Cardiac septum (tissue), 1 donor: ENCODE measurements at regions not wholly inside any gene's neighbourhood (a gene's known extent, or its start where the extent isn't known, plus 50 kb on each side); places are given as distances from the start of the nearest gene placed in this dataset.
A peak's percentile ranks its signal among the peaks of the same experiment; 100 is the strongest.

Experiments
- DNase-seq: peaks from one replicate; pipeline ENCODE4 v3.0.0-alpha.2; 2020; ENCODE audit warnings: low spot score
- intact Hi-C: fragments of 100-400 bp; cut with DNase I; formaldehyde crosslinking; loops from one replicate; pipeline ENCODE4 v1.14.0; 2022
- donor health status: DM: no; HTN: no; CAD: no.

DNA sequence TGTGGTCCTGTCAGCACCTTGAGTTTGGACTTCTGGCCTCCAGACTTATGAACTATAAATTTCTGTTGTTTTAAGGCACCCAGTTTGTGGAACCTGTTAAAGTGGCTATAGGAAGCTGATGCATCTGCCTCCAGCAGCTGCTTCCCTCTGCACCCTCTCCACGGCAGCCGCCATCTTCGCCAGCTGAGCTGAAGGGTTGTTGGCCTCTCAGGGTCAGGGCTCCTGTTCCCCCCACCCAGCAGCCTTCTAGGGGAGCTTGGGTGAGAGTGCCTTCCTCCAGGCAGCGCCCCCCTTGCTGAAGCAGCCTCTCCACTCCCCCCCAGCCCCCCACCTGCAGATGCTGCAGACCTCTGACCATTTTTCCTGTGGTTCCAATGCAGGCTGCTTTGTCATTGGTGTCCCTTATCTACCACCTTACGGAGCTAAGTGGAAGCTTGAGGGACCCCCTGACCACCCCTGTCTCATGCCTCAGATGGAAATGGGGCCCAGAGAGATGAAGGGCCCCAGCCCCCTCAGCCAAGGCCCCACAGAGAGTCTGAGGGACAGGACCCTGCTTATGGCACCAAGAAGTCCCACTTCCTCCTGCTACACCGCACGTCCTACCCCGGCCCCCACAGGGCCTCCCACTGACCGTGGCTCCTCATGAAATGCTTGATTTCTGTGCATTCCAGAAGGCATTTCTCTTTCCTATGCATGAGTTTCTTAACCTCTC, 61.4 kb upstream of the TLE3 start:
- peak; percentile 61 for DNase-seq
- intact Hi-C loops, result loop anchor here (5.0 kb wide), 1 partner anchor 47 kb away; no protein-coding TSS in a partner anchor

DNA sequence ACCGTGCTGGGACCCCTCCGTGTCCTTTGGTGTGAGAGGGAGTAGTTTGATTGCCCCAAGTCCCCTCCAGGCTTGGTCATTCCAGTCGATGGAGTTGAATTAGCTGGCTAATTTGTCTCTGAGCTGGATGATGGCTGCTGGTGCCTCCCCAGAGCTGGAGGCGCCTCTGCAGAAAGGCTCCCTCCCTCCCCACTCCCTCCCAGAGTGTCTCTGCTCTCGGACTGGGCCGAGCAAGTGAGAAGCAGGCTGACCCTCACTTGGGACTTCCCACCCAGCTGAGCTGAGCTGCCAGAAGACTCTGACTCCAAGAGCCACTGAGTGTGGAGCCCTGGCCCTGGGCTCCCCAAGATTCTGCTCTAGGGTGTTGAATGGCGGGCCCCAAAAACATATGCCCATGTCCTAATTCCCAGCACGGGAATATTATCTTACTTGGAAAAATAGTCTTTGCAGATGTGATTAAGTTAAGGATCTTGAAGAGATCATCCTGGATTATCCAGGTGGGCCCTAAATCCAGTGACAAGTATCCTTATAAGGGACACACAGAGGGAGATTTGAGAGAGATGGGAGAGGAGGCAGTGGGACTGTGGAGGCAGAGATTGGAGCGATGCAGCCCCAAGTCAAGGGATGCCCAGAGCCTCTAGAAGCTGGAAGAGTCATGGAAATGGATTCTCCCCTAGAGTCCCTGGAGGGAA, 60.7 kb upstream of the TLE3 start:
- peak; percentile 55 for DNase-seq
- intact Hi-C loops, result loop anchor here (5.0 kb wide), 1 partner anchor 46 kb away; no protein-coding TSS in a partner anchor

DNA sequence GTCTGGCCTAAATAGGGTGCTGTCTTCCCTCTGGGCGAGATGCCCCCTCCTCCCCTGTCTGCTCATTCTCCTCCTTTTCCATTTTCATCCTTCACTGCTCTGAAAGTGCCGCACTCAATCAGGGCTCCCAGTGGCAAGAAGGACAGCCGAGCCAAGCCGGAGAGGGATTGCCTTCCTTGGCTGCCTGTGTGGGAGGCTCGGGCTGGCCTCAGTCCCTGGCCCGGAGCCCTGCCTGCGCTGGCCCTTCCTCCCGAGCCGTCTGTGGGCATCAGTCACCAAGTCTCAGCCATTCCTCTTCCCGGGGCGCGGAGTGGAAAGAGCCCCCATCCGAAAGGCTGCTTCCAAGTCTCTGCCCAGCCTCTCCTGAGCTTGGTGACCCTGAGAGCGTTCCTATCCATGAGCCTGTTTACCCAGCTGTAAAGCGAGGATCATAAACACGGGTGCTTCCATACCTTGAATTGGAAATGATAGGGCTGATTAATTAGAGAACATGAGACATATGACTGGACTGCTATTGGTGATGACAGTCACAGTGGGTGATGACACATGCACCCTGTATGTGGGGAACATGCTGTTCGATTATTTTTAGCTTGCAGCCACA, 59.1 kb upstream of the TLE3 start:
- intact Hi-C loops, result loop anchor here (5.0 kb wide), 1 partner anchor 44 kb away; no protein-coding TSS in a partner anchor
- peak; percentile 77 for DNase-seq

DNA sequence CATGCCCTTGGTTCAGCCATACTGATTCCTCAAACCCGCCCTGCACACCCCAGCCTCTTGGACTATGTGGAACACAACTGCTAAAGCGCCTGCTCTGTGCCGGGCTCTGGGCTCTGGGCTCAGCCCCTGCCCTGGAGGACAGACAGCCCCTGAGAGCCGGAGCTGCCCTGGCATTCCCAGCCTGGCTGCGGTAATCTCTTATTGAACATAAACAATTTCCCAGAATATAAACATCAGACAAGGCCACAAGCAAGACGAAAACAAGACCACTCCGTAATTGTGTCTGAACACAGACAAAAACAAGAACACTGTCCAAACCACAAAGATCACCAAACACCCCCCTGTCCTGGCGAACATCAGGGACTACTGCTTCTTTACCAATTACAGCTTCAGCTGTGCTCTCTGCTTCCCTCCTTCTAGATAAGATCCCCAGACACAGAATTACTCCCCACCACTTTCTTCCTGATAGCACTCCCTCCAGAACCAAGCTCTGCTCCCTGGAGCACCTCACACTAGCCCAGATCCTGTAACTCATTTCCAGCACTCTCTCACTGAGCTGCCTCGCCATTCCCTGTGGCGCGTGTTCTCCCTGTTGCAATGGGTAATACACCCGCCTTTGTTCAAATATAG, 57.1 kb upstream of the TLE3 start:
- intact Hi-C loops, result loop anchor here (5.0 kb wide), 1 partner anchor 43 kb away; no protein-coding TSS in a partner anchor
- peak; percentile 75 for DNase-seq

DNA sequence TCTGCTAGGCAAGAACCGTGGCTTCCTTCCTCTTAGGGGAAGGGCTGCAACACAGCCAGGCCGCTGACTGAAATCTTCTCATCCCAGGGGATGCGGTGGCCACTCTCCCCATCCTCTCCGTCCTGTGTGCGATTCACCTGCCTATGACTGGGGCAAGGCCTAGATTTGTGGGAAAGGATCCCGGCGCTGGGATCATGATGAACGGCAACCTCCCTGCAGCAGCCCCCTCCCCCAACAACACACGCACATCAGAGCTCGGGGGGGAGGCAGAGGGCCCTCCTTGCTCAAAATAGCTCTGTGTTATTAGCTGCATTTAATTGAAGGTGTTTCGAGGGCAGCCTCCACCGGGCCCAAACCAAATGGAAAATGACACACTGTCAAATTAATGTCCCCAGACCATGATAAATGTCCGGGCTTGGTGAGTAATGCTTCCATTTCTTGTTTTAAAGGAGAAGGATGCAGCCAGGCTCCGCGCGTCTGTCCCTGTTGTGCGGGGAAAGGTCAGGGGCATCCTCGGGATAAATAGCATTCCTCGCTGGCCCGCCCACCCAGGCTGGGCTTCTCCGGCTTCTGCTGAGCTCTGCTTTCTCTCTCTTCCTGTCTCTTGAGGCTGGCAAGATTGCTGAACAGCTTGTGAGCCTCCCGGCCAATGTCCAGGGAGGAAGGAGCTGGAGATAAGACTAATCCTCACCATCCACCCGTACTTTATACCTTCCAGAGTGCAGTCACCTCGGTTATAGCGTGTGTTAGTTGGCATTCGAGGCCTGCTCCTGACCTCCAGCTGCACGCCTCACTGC, 56.4 kb upstream of the TLE3 start:
- intact Hi-C loops, result no loop called here
- peak; percentile 78 for DNase-seq

DNA sequence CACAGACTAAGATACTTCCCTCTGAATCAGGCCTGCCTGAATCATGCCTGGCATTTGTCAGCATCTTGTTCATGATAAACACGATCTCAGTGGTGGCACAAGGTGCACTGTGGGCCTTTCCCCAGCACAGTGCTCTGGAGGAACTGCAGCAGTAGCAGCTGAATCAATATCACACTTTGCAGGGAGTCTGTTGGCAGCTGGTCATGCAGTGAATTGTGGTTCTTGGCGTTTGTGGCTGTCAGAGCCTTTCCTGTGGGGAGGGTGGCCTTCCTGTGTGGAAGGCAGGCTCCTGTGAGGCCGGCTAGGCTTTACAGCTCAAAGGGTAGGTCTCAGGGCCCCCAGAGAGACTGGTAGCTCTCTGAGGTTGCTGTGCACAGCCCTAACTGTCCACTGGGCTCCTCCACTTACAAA, 54.4 kb upstream of the TLE3 start:
- intact Hi-C loops, result no loop called here
- DNase-seq, result peak; percentile 76

DNA sequence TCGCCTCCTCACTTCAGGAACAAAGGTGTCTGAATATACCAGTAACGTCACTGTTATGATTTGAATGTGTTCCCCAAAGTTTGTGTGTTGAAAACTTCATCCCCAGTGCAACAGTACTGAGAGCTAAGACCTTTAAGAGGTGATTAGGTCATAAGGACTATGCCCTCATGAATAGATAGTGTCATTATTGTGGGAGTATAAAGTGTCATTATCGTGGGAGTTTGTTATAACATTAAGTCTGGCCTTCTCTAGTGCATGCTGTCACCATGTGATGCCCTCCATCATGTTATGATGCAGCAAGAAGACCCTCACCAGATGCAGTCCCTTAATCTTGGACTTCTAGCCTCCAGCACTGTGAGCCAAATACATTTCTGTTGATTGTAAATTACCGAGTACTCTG, 53.7 kb upstream of the TLE3 start:
- intact Hi-C loops, result no loop called here
- no peak for DNase-seq

DNA sequence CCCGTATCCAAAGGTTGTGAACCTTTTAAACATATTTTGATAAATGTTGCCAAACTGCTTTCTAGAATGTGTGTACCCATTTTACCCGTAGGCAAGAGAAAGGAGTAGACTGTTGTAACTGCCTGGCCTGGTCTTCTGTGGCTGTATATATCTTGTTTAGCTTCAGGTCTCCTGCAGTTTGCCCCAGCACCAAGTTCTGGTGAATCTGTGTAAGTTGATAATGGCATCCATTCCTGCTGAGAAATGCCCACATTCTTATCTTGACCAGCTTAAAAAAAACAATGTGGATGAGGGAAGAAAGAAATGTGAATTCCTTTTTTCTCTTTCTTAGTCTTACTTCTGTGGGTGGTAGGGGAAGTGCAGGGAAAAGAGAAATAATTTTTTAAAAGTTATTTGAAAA, 53.3 kb upstream of the TLE3 start:
- no peak for DNase-seq
- intact Hi-C loops, result no loop called here

DNA sequence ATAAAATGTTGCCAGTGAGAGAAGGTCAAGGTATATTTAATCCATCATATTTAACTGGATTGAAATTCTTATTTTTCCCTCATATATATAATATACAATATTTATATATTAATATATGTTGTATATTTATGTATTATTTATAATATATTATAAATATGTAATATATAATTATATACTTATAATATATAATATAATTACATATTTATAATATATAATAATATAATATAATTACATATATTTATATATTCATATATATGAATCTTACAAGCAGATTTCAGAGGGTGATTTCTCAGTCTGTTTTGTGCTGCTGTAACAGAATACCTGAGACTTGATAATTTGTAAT, 52.7 kb upstream of the TLE3 start:
- no peak for DNase-seq
- intact Hi-C loops, result no loop called here

DNA sequence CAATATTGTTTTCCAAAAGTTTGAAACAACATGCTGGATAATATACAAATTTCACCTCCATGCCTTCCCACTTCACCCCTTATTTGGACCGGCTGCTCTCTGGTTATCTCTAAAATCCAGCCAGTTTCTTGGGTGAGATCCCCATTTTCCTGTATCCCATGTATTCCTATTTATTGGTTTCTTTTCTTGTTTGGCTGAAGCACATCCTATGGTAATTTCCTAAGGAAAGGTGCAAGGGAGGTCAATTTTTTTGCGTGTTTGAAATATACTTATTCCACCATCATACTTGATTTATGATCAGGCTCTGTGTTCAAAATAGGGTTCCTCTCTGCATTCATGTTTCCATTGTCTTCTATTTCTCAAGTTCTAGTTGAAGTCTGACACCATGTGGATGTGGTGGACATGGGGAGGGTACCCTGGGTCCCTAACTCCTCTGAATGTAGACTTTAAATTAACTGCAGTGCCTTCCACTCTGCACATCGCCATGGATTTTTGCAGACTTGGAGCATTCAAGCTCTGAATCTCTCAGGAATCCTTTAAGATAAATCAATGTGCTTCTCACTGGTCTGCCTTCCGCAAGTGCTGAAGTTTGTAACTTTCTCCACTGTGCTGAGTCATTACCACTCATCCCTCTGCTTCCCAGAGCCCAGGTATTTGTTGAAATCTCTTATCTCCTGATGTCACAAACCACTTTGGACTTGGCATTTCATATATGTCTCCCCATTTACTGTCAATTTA, 52.1 kb upstream of the TLE3 start:
- DNase-seq, result no peak
- intact Hi-C loops, result no loop called here

DNA sequence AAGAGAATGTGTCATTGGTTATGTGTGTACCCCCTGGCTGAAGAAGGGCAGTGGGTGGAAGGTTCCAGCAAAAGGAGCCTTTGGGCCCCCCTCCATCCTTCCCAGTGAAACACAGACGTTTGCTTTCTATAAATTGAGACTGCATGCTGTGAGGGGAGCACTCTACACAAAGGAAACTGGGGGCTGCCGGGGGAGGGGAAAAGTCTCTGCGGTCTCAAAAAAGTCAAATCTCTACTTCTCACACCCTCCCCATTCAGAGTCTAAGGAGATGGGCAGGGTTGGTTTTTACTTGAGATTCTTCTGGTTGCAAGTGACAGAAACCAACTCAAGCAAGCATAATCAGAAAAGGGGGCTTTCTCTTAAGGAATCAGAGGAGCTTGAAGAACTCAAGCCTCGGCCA, 50.1 kb upstream of the TLE3 start:
- DNase-seq, result no peak
- intact Hi-C loops, result no loop called here
